ENCODE measurements at regions not wholly inside any gene's neighbourhood (a gene's known extent, or its start where the extent isn't known, plus 50 kb on each side); places are given as distances from the start of the nearest gene placed in this dataset.

DNA sequence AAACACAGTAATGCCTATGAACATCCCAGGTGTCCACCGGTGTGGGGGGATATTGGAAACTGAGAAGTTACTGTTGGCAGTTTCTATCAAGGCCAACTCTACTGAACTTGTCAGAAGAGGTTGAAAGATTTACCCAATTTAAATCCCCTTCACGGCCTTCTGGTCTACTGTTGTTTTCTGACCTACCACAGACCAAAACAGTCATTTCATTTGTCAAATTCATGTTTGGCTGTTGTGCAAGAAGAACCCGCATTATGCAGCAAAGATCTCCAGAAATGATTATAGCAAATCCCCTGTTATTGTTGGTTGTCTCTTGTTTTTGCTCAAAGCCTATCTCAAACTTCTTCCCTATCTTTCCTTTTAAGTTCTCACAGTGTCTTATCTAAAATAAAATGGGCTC is 73.1 kb upstream of the MAF start:
- peak; percentile 22 for DNase-seq

DNA sequence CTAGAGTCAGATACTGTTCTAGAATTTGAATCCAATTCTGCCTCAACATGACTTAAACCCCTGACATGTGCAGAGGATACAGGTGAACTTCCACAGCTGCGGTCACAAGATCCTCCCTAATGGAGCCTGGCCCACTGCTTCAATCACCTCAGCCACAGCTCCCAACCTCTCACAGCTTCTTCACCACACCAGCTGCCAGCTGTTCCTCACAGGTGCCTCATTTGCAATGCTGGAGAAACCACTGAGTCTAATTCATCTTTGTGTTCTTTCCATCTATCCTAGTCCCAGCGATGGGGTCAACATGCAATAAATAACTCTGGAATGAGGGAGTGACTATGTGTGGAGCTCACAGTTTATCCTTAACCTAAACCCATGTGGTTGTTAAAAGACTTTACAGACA is 72.0 kb upstream of the MAF start:
- DNase-seq = no peak

DNA sequence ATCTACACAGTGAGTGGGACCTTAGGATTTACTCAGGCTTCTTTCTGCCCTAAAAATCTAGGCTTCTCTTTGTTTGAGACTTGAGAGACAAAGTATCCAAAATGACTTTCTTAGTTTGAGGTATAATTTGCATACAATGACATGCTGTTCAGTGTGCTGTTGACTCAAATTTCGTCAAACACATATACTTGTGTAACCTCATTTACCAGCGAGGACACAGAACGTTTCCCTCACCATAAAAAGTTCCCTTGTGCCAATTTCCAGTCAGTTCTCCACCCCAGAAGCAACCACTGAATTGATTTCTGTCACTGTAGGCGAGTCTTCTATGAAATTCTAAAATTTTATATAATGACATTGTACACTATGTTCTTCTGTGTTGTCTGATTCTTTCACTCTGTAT is 68.0 kb upstream of the MAF start:
- no peak for DNase-seq

DNA sequence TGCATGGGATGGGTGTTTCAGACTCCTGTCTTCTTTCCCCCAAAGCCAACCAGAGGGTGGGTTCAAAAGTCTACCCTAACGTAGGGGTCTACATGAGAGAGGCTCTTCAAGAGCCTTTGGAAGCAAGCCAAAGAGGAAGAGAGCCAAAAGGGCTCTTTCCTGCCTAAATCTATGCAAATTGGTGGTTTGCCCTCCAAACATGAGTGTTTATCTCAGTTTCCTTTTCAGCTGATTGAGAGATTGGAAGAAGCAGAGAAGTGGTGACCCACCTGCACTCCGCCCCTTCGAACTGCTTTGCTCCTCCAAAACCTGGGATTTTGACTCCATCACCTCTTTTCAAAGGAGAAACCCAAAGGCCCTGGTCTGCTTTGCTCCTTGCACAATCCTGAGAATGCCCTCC is 65.4 kb upstream of the MAF start:
- DNase-seq = no peak

DNA sequence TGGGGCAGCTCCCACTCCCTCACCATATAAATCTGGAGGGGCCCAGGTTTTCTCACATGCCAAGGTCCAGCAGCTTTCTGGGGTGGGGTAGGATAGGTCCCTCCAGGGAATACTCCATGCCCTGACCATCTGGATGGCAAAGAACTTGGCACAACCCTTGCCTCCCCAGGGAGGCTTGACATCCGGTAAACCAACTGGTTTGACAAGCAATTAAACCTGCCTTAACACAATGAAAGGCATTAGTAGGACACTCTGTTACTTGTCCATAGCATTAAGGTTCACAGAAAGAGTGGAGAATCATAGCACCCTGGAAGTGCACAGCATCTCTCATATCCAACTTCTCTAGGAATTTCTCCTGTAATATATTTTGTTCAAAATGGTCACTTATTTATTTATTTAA is 63.9 kb upstream of the MAF start:
- no peak for DNase-seq

DNA sequence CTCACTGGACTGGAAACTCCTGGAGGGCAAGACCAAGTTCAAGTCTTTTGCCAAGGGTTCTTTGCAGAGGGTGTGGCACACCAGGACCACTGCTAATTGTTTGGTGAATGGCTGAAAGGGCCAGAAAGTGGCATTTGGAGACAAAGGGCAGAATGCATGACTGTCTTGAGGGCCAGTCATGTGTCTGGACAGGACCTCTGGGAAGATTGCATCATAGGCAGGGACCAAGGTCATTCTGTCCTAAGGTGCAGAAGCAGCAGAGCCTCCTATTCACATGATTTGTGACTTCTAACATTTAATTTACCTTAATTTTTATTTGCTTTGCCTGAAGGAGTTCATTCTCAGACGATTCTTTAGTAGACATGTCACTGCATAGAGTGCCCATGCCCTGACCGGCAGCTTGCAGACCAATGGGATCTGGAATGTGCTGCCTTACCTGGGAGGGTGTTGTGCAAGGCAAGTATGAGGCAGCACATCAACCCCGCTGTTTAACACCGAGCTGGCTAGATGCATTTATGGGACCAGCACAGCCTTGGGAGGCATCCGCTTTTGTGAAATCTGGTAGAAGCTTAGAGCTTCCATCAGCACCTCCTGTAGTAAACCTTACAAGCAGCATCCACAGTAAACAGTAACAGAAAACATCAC is 62.3 kb upstream of the MAF start:
- DNase-seq = no peak

DNA sequence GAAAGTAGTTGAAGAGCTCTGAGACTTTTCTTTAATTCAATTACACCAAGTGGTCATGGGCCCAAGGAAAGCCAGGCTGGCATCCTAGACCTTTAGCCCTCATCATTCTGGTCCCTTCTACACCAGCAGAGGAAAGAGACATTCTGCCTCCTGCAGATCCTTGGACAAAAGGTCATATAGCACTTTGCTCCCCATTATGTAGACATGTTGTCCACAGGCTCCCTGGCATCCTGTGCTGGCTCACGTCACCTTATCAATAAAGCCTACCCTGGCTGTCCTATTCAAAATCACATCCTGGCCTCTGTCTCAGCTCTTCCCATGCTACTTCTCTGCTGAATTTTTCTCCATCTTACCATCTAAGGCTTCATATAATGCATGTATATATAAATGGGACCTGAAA is 61.6 kb upstream of the MAF start:
- DNase-seq = no peak

DNA sequence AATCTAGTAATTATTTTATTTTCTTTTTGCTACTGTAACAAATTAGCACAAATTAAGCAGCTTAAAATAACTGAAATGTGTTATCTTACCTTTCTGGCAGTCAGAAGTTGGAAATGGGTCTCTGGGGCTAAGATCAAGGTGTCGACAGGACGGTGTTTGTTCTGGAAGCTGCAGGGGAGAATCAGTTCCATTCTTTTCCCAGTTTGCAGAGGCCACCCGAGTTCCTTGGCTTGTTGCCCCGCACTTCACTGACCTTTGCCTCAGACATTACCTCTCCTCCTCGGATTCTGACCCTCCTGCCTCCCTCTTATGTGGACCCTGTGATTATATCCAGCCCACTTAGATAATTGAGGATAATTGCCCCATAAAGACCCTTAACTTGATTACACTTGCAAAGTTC is 61.0 kb upstream of the MAF start:
- no peak for DNase-seq

DNA sequence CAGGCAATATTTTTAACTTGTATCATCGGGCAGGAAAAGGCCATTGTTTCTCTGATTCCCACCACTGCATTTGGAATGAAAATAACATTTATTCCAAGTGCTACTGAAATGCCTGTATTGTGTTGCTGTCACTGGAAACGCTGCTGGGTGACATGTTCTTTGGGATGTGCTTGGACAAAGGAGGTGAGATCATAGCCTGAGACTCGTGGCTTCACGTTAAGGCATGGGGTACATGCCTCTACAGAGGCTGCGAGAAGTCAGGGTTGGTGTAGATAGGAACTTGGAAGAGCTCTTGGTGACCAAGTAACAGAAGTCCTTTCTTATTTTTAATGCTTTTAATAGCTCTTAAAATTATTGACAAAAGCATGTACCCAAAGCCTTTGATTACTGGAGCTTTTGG is 58.8 kb upstream of the MAF start:
- no peak for DNase-seq

DNA sequence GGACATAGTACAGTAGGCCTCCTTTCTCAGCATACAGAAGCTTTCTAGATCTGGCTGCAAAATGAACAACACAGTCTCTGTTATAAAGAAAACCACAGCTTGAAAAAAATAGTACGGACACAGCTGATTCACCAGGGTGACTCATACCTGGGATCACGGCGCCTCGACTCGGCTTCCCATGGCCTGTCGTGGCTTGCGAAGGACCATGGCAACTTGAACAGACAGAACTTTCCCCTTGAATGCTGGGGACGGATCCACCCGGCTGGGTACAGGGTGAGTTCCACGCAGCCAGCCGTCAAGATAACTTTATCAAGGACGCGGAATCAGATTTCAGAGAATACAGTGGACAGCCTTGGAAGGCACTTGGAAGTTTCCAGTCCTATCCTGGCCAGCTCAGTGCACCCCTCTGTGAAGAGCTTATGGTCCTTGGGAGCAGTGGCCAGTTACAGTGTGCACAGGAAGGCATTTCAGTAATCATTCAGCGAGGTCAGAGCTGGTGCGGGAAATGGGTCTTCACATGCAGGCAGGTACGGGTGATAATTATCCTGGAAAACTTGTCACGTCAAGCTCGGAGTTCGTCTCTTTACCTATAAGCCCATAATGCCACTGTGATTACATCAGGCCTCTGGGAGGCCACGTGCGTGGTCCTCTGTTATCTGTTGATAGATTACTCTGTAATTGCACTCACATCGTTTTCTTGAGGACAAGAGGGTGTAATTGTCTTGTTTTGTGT is 57.9 kb upstream of the MAF start:
- DNase-seq = peak; percentile 66

DNA sequence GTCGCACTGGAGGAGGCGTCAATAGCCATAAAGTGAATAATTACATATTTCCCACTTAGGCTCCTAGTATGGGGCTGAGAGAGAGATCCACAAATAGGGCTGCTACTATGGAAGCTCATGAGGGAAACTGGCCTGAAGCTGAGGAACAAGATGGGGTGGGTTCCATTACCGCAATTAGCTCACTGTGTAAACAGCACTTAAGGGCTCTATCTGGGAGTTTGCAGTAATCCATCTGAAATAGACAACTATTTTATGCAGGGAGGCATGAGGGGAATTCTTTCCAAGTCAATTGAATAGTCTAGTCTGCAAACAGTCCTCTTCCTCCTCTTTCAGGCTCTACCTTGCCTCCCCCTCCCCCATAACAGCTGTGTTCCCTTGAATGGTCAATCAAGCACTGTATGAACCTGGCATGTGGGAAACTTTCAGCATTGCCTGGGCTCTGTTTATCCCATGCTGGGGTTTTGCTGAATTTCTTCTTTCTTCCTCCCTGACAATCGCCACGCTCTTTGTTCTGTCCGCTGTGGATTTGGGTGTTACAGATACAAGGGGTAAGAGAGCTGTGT is 56.1 kb upstream of the MAF start:
- DNase-seq = no peak

DNA sequence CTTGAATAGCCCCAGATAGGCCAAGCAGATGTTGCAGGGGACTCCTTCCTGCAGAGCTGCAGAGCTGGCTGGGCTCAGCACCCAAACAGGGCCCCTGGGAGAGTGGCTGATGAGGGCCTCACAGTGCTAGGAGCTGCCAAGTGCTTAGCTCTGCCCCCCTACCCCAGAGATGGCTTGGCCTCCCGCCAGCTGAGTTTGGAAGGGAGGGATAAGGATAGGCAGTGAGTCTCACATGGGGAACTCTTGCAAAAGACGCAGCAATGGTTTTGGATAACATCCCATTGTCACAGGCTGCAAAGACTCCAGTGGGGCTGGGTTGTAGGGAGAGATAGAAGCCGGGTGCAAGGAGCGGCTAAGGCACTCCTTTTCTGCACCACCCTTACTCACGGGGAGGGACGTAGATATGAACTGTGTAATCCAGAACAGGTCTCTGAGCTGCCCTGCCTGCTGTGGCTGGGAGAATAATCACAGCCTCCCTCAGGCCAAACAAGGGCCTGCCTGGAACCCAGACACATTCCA is 52.9 kb upstream of the MAF start:
- no peak for DNase-seq

DNA sequence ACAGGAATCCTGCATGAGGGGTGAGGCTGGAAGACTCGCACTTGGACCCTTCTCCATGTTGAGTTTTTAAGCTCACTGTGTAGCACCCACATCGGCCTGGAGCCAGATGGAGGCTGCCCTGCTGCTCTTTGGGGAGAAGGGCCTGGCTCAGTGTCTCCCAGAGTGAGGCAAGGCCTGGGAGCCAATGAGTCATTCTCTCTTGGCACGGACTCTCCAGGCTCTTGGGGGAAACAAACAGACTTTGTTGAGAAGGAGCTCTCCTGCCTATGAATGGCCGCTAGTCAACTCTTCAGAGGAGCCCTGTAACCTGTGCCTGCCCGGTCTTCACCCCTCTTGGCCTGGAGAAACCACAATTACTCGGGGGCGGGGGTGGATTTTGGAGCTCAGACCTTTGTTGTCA is 50.8 kb upstream of the MAF start:
- DNase-seq = no peak

Measured in MV-4-11 (cell line).